ENCODE measurements at regions not wholly inside any gene's neighbourhood (a gene's known extent, or its start where the extent isn't known, plus 50 kb on each side); places are given as distances from the start of the nearest gene placed in this dataset.

DNA sequence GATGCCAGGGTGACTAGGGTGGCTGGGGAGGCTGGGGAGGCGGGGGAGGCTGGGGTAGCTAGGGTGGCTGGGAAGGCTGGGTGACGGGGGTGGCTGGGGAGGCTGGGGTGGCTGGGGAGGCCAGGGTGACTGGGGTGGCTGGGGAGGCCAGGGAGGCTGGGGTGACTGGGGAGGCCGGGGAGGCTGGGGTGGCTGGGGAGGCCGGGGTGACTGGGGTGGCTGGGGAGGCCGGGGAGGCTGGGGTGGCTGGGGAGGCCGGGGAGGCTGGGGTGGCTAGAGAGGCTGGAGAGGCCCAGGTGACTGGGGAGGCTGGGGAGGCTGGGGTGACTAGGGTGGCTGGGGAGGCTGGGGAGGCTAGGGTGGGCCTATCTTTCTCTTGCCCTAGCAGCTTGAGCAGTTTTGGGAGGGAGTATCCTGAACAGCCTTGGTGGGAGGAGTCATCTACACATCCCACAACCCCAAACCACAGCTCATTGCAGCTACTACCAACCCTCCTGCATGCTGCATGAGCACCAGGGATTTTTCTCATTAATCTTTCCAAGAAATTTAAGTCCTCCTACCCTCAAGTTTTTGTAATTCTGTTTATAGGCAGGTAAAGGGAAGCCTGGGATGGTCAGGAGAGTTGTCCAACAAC is 203.2 kb upstream of the IRX1 start:
- peaks cover 2 to 29% (median 8%) of the 10 kb centered on the region in 7 donors for H3K9me3 Mint-ChIP-seq
- H3K4me3 Mint-ChIP-seq: no peak overlapping the region

DNA sequence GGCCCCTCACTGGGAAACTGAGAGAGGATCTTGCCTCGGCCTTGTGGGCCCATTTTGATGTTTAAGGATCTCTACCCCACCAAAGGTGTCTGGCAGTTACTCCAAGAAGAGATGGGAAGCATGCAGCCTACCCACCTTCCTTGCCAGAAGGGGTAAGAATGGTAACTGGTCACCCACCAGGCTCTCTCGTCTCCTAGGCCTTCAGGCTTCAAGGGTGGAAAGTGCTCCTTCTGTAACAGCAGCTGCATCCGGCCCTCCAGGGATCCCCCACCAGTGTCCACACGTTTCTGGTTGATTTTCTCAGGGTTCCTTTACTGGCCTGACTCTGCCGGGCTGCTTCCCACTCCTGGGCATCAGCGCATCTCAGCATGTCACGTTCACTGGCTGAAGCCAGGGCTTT is 204.4 kb upstream of the IRX1 start:
- Histone ChIP-seq H4K20me1 (ENCODE audit: insufficient read depth, low read length) (no peaks in the 10 kb centered on the region), H3K4me3 (replicated peaks in 1 of 3; ENCODE audit: low read depth in 2 of 3, low read length in 3 of 3) (no peak overlapping the region), H3K9me3 (replicated peaks in 1 of 2; ENCODE audit: control insufficient read depth in 1 of 2, insufficient read depth in 1 of 2, low read length in 2 of 2) (peaks cover 6 to 17% of the 10 kb centered on the region in 2 donors), H3K9ac (ENCODE audit: insufficient read depth, low read length, poor library complexity, severe bottlenecking) (no peak overlapping the region), H2AFZ (ENCODE audit: insufficient read depth, low read depth, low read length, poor library complexity, severe bottlenecking) (no peak overlapping the region), H3K4me1 (ENCODE audit: control insufficient read depth in 1 of 2, insufficient read depth in 2 of 2, low read length in 2 of 2) (no peaks in the 10 kb centered on the region), H3K4me2 (replicated peaks; ENCODE audit: extremely low read depth, low read length, poor library complexity, severe bottlenecking) (no peak overlapping the region), H3K27me3 (ENCODE audit: control insufficient read depth in 2 of 2, insufficient read depth in 2 of 2, low read length in 2 of 2) (no peaks in the 10 kb centered on the region), H3K27ac (ENCODE audit: low read depth in 1 of 2, low read length in 2 of 2) (no peak overlapping the region), H3K79me2 (ENCODE audit: insufficient read depth, low read length) (no peaks in the 10 kb centered on the region), H3K36me3 (replicated peaks in 1 of 2; ENCODE audit: control insufficient read depth in 1 of 2, insufficient read depth in 2 of 2, low read length in 2 of 2) (no peaks in the 10 kb centered on the region)
- WGBS (ENCODE audit: insufficient coverage): 89% methylated on average over 7 of the region's 7 CpGs
- H3K36me3 Mint-ChIP-seq: no peaks in the 10 kb centered on the region
- intact Hi-C loops (cut with micrococcal nuclease): no loop called here
- no peak overlapping the region for H3K27ac Mint-ChIP-seq
- H3K4me3 Mint-ChIP-seq: no peak overlapping the region
- peaks cover 0 to 3% (median 0%) of the 10 kb centered on the region in 3 donors for H3K27me3 Mint-ChIP-seq (ENCODE audit: low read depth in 3 of 3)
- no peaks in the 10 kb centered on the region for H3K4me1 Mint-ChIP-seq
- H3K9me3 Mint-ChIP-seq: peaks cover 0 to 28% (median 8%) of the 10 kb centered on the region in 7 donors
- TF ChIP-seq, protein P1, sequence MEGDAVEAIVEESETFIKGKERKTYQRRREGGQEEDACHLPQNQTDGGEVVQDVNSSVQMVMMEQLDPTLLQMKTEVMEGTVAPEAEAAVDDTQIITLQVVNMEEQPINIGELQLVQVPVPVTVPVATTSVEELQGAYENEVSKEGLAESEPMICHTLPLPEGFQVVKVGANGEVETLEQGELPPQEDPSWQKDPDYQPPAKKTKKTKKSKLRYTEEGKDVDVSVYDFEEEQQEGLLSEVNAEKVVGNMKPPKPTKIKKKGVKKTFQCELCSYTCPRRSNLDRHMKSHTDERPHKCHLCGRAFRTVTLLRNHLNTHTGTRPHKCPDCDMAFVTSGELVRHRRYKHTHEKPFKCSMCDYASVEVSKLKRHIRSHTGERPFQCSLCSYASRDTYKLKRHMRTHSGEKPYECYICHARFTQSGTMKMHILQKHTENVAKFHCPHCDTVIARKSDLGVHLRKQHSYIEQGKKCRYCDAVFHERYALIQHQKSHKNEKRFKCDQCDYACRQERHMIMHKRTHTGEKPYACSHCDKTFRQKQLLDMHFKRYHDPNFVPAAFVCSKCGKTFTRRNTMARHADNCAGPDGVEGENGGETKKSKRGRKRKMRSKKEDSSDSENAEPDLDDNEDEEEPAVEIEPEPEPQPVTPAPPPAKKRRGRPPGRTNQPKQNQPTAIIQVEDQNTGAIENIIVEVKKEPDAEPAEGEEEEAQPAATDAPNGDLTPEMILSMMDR (IDR thresholded peaks at IDR 0.05): no peak
- DNase-seq: no peak

More for the DNA sequence above, 203.2 kb upstream of the IRX1 start:
- WGBS (ENCODE audit: insufficient coverage): 71% methylated on average over 4 of the region's 6 CpGs
- no peak overlapping the region for H3K4me2 ChIP-seq (replicated peaks; ENCODE audit: extremely low read depth, low read length, poor library complexity, severe bottlenecking)
- Mint-ChIP-seq H3K36me3 (no peaks in the 10 kb centered on the region), H3K4me1 (no peaks in the 10 kb centered on the region), H3K27me3 (ENCODE audit: low read depth in 3 of 3) (peaks cover 0 to 5% (median 1%) of the 10 kb centered on the region in 3 donors), H3K27ac (no peak overlapping the region)
- peaks cover 6 to 17% of the 10 kb centered on the region in 2 donors for H3K9me3 ChIP-seq (replicated peaks in 1 of 2; ENCODE audit: control insufficient read depth in 1 of 2, insufficient read depth in 1 of 2, low read length in 2 of 2)
- H3K27ac ChIP-seq (ENCODE audit: low read depth in 1 of 2, low read length in 2 of 2): no peak overlapping the region
- intact Hi-C loops (cut with micrococcal nuclease): no loop called here
- peak in 1 of 3 donors; percentile 7 for DNase-seq
- H4K20me1 ChIP-seq (ENCODE audit: insufficient read depth, low read length): no peaks in the 10 kb centered on the region
- H3K79me2 ChIP-seq (ENCODE audit: insufficient read depth, low read length): no peaks in the 10 kb centered on the region
- no peaks in the 10 kb centered on the region for H3K36me3 ChIP-seq (replicated peaks in 1 of 2; ENCODE audit: control insufficient read depth in 1 of 2, insufficient read depth in 2 of 2, low read length in 2 of 2)
- H2AFZ ChIP-seq (ENCODE audit: insufficient read depth, low read depth, low read length, poor library complexity, severe bottlenecking): no peak overlapping the region
- H3K4me3 ChIP-seq (replicated peaks in 1 of 3; ENCODE audit: low read depth in 2 of 3, low read length in 3 of 3): no peak overlapping the region
- no peaks in the 10 kb centered on the region for H3K4me1 ChIP-seq (ENCODE audit: control insufficient read depth in 1 of 2, insufficient read depth in 2 of 2, low read length in 2 of 2)
- no peak overlapping the region for H3K9ac ChIP-seq (ENCODE audit: insufficient read depth, low read length, poor library complexity, severe bottlenecking)
- TF ChIP-seq, protein P1 (IDR thresholded peaks at IDR 0.05): no peak
- no peaks in the 10 kb centered on the region for H3K27me3 ChIP-seq (ENCODE audit: control insufficient read depth in 2 of 2, insufficient read depth in 2 of 2, low read length in 2 of 2)
